SK-N-MC (cell line): ENCODE measurements at regions not wholly inside any gene's neighbourhood (a gene's known extent, or its start where the extent isn't known, plus 50 kb on each side); places are given as distances from the start of the nearest gene placed in this dataset.

Experiments used
- EZH2 ChIP-seq: fragments of 200-600 bp; sonication (generic); IDR thresholded peaks from one replicate; pipeline ENCODE4 v1.6.1; 2017; ENCODE audit warnings: antibody characterized with exemption
- FOXP2 ChIP-seq: optimal IDR thresholded peaks from 2 replicates; pipeline ENCODE3; 2011; ENCODE audit warnings: mild to moderate bottlenecking, moderate library complexity; ENCODE audit not compliant: insufficient read depth; ENCODE audit errors: extremely low read length, control extremely low read depth
- POLR2AphosphoS5 ChIP-seq: IDR thresholded peaks from 2 replicates; pipeline ENCODE4 v1.6.1; 2012; ENCODE audit warnings: mild to moderate bottlenecking, low read depth, low read length, borderline replicate concordance

GRCh38 chr19:31180907-31181306 is 168.3 kb downstream of the TSHZ3 start:
- TF ChIP-seq EZH2 (no peak), POLR2AphosphoS5 (no peak), FOXP2 (no peak)
